ENCODE measurements at regions not wholly inside any gene's neighbourhood (a gene's known extent, or its start where the extent isn't known, plus 50 kb on each side); places are given as distances from the start of the nearest gene placed in this dataset.

DNA sequence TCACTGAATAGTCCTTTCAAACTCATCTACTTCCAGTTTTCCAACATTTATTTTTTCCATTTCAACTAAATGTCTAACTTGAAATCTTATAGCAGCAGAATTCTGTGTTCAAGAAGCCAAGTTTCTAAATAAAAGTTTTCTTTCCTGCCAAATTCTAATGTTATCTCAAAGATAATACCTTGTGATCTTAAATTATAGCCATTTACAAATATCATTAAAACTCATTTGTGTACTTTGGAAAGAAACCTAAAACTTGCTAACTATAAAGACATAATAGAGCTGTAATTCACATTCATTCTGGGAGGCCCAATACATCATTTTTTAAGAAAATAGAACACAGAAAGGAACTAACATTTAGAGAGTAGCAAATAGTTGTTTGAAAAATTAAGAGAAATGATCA is 83.9 kb downstream of the MAD2L1 start:
- TF ChIP-seq, protein P1, sequence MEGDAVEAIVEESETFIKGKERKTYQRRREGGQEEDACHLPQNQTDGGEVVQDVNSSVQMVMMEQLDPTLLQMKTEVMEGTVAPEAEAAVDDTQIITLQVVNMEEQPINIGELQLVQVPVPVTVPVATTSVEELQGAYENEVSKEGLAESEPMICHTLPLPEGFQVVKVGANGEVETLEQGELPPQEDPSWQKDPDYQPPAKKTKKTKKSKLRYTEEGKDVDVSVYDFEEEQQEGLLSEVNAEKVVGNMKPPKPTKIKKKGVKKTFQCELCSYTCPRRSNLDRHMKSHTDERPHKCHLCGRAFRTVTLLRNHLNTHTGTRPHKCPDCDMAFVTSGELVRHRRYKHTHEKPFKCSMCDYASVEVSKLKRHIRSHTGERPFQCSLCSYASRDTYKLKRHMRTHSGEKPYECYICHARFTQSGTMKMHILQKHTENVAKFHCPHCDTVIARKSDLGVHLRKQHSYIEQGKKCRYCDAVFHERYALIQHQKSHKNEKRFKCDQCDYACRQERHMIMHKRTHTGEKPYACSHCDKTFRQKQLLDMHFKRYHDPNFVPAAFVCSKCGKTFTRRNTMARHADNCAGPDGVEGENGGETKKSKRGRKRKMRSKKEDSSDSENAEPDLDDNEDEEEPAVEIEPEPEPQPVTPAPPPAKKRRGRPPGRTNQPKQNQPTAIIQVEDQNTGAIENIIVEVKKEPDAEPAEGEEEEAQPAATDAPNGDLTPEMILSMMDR (conservative IDR thresholded peaks at IDR 0.05 in 1 of 2, IDR thresholded peaks at IDR 0.05 in 1 of 2; ENCODE audit: low read depth in 1 of 2, low read length in 2 of 2), result no peak
- no peak for TF ChIP-seq EZH2 (IDR thresholded peaks at IDR 0.05; ENCODE audit: low read length, missing control alignments)

All from fibroblast of lung (primary cell).